ENCODE measurements at regions not wholly inside any gene's neighbourhood (a gene's known extent, or its start where the extent isn't known, plus 50 kb on each side); places are given as distances from the start of the nearest gene placed in this dataset.

GRCh38 chr13:73513751-73514150, 454.9 kb downstream of the KLF5 start:
- TF ChIP-seq CREB5 (CRISPR knock-in tag; IDR thresholded peaks at IDR 0.05; ENCODE audit: low read depth) (no peak), ZNF565 (CRISPR knock-in tag; conservative IDR thresholded peaks at IDR 0.05; ENCODE audit: low read depth) (no peak), ESRRG (CRISPR knock-in tag; IDR thresholded peaks at IDR 0.05) (no peak), BACH2 (CRISPR knock-in tag; IDR thresholded peaks at IDR 0.05; ENCODE audit: borderline replicate concordance) (no peak), TCF4 (CRISPR knock-in tag; IDR thresholded peaks at IDR 0.05; ENCODE audit: borderline replicate concordance) (no peak)
